ENCODE measurements at regions not wholly inside any gene's neighbourhood (a gene's known extent, or its start where the extent isn't known, plus 50 kb on each side); places are given as distances from the start of the nearest gene placed in this dataset.

DNA sequence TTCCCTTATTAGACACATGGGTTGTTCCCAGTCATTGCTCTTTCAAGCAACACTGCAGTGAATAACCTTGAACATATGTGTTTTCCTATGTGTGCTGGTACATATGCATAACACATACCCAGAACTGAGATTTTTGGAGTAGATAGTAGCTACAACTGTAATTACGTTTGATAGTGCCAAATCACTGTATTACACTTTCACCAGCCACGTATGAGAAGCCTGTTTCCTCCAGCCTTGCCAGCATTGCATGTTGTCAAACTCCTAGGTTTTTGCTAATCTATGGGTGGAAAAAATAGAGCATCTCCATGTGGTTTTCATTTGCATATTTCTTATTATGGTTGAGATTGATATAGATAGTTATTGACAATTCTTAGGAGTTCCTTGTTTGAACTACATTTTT is 56.5 kb upstream of the ACSL3 start:
- no peak for TF ChIP-seq MXI1 (IDR thresholded peaks at IDR 0.05; ENCODE audit: borderline replicate concordance, low read depth, low read length)
- TF ChIP-seq, protein P1, sequence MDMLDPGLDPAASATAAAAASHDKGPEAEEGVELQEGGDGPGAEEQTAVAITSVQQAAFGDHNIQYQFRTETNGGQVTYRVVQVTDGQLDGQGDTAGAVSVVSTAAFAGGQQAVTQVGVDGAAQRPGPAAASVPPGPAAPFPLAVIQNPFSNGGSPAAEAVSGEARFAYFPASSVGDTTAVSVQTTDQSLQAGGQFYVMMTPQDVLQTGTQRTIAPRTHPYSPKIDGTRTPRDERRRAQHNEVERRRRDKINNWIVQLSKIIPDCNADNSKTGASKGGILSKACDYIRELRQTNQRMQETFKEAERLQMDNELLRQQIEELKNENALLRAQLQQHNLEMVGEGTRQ (IDR thresholded peaks at IDR 0.05; ENCODE audit: low read depth, low read length) = no peak
- no peak for TF ChIP-seq CEBPB (IDR thresholded peaks at IDR 0.05; ENCODE audit: low read depth, low read length)
- TF ChIP-seq, protein P2, sequence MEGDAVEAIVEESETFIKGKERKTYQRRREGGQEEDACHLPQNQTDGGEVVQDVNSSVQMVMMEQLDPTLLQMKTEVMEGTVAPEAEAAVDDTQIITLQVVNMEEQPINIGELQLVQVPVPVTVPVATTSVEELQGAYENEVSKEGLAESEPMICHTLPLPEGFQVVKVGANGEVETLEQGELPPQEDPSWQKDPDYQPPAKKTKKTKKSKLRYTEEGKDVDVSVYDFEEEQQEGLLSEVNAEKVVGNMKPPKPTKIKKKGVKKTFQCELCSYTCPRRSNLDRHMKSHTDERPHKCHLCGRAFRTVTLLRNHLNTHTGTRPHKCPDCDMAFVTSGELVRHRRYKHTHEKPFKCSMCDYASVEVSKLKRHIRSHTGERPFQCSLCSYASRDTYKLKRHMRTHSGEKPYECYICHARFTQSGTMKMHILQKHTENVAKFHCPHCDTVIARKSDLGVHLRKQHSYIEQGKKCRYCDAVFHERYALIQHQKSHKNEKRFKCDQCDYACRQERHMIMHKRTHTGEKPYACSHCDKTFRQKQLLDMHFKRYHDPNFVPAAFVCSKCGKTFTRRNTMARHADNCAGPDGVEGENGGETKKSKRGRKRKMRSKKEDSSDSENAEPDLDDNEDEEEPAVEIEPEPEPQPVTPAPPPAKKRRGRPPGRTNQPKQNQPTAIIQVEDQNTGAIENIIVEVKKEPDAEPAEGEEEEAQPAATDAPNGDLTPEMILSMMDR (conservative IDR thresholded peaks at IDR 0.05; ENCODE audit: low read depth, low read length) = no peak
- no peak for TF ChIP-seq RAD21 (IDR thresholded peaks at IDR 0.05; ENCODE audit: low read length)

All from IMR-90 (cell line).